SK-N-MC (cell line): ENCODE measurements at regions not wholly inside any gene's neighbourhood (a gene's known extent, or its start where the extent isn't known, plus 50 kb on each side); places are given as distances from the start of the nearest gene placed in this dataset.

ENCODE experiments used
- EZH2 ChIP-seq: fragments of 200-600 bp; sonication (generic); IDR thresholded peaks from one replicate; pipeline ENCODE4 v1.6.1; 2017; ENCODE audit warnings: antibody characterized with exemption
- FOXP2 ChIP-seq: optimal IDR thresholded peaks from 2 replicates; pipeline ENCODE3; 2011; ENCODE audit warnings: mild to moderate bottlenecking, moderate library complexity; ENCODE audit not compliant: insufficient read depth; ENCODE audit errors: extremely low read length, control extremely low read depth
- POLR2AphosphoS5 ChIP-seq: IDR thresholded peaks from 2 replicates; pipeline ENCODE4 v1.6.1; 2012; ENCODE audit warnings: mild to moderate bottlenecking, low read depth, low read length, borderline replicate concordance

DNA sequence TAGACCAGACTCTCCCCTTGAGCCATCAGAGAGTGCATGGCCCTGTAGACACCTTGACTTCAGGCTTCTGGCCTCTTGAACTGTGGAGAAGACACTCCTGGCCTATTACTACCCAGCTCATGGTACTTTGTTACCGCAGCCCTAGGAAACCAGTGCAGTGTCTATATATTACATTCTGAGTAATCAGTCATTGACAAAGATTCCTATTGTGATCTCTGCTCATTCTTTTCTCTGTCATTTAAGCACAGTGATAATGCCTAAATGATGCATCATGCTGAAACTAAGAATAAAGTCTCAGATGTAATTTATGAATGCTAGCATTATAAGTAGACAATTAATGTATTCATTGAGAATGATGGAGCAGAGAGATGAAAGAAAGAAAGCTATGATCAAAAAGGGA lies 603.5 kb downstream of the SOCS6 start:
- TF ChIP-seq EZH2 (no peak), POLR2AphosphoS5 (no peak), FOXP2 (no peak)
